IPS DF 6.9 (cell line): ENCODE measurements at regions not wholly inside any gene's neighbourhood (a gene's known extent, or its start where the extent isn't known, plus 50 kb on each side); places are given as distances from the start of the nearest gene placed in this dataset.

Experiments
- DNase-seq: peaks from one replicate; pipeline ENCODE4 v3.0.0-alpha.2; 2013; ENCODE audit warnings: low read depth, low spot score
- H3K27ac ChIP-seq: one replicate; pipeline ENCODE4 v1.5.1; 2013; ENCODE audit warnings: low read length, control low read depth
- H3K27me3 ChIP-seq: 2 replicates; pipeline ENCODE4 v1.6.1; 2013; ENCODE audit warnings: mild to moderate bottlenecking, low read length; ENCODE audit not compliant: control insufficient read depth, insufficient read depth
- H3K36me3 ChIP-seq: 2 replicates; pipeline ENCODE4 v1.6.1; 2013; ENCODE audit warnings: low read length; ENCODE audit not compliant: control insufficient read depth, insufficient read depth
- H3K4me1 ChIP-seq: 2 replicates; pipeline ENCODE4 v1.6.1; 2013; ENCODE audit warnings: low read length; ENCODE audit not compliant: control insufficient read depth, insufficient read depth
- H3K4me3 ChIP-seq: 2 replicates; pipeline ENCODE4 v1.5.1; 2013; ENCODE audit warnings: mild to moderate bottlenecking, low read length
- H3K9me3 ChIP-seq: 2 replicates; pipeline ENCODE4 v1.6.1; 2013; ENCODE audit warnings: low read length, inconsistent platforms; ENCODE audit not compliant: control insufficient read depth, insufficient read depth
- WGBS: extraction: QIAGEN DNeasy Blood & Tissue Kit; methylation state at CpG from one replicate; pipeline ENCODE4 v1.1.7; 2013; ENCODE audit warnings: mixed read lengths, missing lambda C conversion rate; ENCODE audit not compliant: insufficient read length, insufficient coverage; 5-methylcytosine and 5-hydroxymethylcytosine counted together

DNA sequence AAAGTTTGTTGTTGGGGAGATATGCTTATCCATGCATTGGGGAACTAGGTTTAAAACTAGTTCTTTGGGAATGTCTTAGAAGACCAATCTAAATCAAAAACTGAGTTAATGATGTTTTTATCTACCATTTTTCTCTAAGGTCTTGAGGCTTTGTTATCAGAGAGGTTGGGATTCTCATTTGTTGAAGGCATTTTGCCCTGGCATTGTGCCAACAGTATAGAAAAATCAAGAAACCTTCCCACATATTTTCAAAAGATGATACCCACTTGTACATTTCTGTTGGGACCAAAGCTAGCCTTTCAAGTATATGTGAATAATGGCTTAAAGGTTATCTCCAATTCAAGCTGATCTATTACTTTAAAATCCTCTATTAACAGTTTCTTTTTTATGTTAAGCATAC is 419.8 kb upstream of the KIF2A start:
- Histone ChIP-seq H3K4me3 (no peak overlapping the region), H3K9me3 (no peaks in the 10 kb centered on the region), H3K4me1 (no peaks in the 10 kb centered on the region), H3K36me3 (no peaks in the 10 kb centered on the region), H3K27me3 (no peaks in the 10 kb centered on the region), H3K27ac (no peak overlapping the region)
- DNase-seq = no peak

DNA sequence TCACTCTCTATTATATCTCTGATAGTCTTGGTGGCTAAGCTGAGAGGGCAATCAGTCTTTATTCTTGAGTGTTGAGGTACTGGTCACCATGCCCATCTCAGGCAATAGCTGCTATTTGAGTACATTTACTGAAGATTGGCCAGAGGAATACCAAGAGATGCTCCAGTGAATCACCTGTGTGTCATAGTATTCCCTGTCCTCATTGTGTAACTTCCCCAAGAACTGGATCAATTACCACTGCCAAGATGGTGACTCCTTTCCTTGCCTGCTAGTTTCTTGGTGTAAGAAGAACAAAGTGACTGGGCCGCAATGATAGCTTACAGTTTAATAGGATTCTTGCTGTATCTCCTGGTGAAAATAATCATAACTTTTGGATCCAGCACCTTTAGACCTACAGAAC is 418.7 kb upstream of the KIF2A start:
- WGBS = no CpG with 5 or more reads among the region's 1 CpG
- no peak overlapping the region for H3K27ac ChIP-seq
- H3K27me3 ChIP-seq = no peaks in the 10 kb centered on the region
- H3K4me3 ChIP-seq = no peak overlapping the region
- no peaks in the 10 kb centered on the region for H3K36me3 ChIP-seq
- no peaks in the 10 kb centered on the region for H3K4me1 ChIP-seq
- no peak for DNase-seq
- H3K9me3 ChIP-seq = no peaks in the 10 kb centered on the region

DNA sequence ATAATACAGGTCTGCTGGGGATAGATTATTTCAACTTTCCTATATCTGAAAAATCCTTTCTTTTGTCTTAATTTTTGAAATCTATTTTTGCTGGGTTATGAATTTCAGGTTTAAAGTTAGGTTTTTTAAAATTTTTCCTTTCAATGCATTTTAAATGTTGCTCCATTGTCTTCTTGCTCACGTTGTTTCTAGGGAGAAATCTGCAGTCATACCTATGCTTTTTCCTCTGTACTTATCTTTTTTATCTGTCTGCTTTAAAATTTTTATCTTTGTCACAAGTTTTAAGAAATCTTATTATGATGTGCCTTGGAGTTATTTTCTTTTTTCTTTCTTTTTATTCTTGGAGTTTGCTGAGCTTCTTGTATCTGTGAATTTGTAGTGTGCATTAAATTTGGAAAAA is 412.0 kb upstream of the KIF2A start:
- no peaks in the 10 kb centered on the region; the same call in 1 of the 2 replicates for H3K9me3 ChIP-seq
- H3K27ac ChIP-seq = no peak overlapping the region
- no peaks in the 10 kb centered on the region for H3K27me3 ChIP-seq
- no peaks in the 10 kb centered on the region for H3K4me1 ChIP-seq
- no peak for DNase-seq
- no CpG with 5 or more reads among the region's 1 CpG for WGBS
- H3K4me3 ChIP-seq = no peak overlapping the region
- no peaks in the 10 kb centered on the region for H3K36me3 ChIP-seq

DNA sequence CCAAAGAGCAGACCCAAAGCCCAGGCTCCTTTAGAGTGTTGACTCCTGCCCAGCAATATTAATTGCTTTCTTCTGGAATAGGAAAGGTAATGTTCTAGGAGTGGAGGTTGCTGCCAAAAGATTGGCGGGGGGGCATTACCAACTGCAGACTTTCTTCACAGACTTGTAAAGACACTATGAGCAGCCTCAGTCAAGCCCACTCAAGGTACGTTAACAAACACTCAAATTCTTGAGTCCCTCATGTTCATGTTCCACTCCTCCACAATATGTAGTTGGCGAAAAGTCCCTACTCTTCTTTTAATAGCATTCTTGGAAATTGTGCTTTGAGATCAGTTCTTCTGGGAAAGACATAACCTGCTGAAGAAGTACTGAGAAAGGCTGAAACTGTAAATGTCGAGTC is 409.2 kb upstream of the KIF2A start:
- H3K27ac ChIP-seq = no peak overlapping the region
- WGBS = no CpG with 5 or more reads among the region's 4 CpGs
- H3K4me3 ChIP-seq = no peak overlapping the region
- no peaks in the 10 kb centered on the region; the same call in 1 of the 2 replicates for H3K9me3 ChIP-seq
- no peaks in the 10 kb centered on the region for H3K4me1 ChIP-seq
- H3K27me3 ChIP-seq = no peaks in the 10 kb centered on the region
- no peaks in the 10 kb centered on the region for H3K36me3 ChIP-seq
- no peak for DNase-seq

DNA sequence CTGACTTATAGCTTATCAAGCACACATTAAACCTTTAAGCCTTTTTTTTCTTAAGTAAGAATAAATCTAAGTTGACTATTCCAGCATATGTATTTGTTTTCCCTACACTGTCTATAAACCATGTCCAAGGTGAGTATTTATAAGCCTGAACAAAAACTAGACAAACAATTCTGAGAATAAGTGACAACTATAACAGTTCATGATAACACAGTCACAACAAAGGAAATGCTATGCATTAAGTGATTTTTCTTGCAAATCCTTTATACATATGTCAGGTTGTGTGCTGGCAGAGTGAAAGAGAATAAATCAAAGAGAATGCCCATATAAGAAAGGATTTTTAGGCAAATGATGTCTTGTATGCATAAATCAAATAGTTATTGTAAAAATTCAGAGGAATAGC is 408.8 kb upstream of the KIF2A start:
- no peaks in the 10 kb centered on the region for H3K36me3 ChIP-seq
- no peak for DNase-seq
- H3K4me1 ChIP-seq = no peaks in the 10 kb centered on the region
- H3K4me3 ChIP-seq = no peak overlapping the region
- no peaks in the 10 kb centered on the region; the same call in 1 of the 2 replicates for H3K9me3 ChIP-seq
- H3K27me3 ChIP-seq = no peaks in the 10 kb centered on the region
- no peak overlapping the region for H3K27ac ChIP-seq

DNA sequence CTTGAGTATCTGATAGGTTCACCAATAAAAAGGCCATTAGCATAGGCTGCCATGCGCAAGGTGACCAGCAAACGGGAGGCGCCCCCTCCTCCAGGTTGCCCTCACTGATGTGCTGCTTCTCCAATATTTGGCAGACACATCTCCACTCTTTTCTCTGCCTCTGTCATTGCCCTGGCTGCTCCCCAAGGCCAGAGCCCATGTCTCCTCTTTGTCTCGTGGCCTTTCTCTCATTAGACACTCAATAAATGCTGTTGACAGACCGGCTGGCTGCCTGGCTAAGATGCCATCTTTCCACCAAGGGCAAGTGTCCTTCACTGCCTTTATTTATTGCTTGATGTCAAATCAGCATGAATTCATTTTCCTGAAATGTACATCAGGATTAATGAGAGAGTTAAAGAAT is 404.0 kb upstream of the KIF2A start:
- H3K27ac ChIP-seq = no peak overlapping the region
- WGBS = no CpG with 5 or more reads among the region's 5 CpGs
- DNase-seq = no peak
- H3K9me3 ChIP-seq = no peaks in the 10 kb centered on the region
- no peak overlapping the region for H3K4me3 ChIP-seq
- no peaks in the 10 kb centered on the region for H3K36me3 ChIP-seq
- H3K4me1 ChIP-seq = no peaks in the 10 kb centered on the region
- no peaks in the 10 kb centered on the region for H3K27me3 ChIP-seq

DNA sequence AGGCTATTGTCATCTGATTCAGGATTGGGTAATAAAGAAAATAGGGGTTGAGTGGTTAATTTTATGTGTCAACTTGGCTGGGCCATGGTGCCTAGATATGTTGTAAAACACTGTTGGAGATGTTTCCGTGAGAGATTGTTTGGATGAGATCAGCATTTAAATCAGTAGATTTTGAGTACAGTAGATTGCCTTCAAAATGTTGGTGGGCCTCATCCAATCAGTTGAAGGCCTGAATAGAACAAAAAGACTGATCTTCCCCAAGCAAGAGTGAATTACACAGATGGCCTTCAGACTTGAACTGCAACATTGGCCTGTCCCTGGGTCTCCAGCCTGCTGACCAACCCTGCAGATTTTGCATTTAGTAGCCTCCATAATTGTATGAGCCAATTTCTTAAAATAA is 401.3 kb upstream of the KIF2A start:
- no peak overlapping the region for H3K27ac ChIP-seq

DNA sequence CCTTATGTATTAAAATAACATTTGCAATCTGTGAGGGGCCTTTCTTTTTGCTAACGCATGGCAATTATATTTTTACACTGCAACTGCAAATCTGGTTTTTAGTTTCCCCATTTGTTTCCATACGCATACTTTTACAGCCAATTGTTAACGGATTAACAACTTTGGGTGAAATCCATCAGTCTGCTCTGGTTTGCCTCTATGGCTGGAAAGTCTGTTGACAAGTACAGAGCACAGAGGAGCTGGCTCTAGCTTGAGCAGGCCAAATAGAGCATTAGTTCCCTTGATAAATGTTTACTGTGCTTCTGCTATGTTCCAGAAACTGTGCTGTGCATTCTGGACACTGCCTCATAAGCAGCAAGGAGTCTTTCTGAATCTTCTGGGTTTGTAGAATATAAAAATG is 400.4 kb upstream of the KIF2A start:
- H3K36me3 ChIP-seq = no peaks in the 10 kb centered on the region
- no peaks in the 10 kb centered on the region for H3K9me3 ChIP-seq
- no peak overlapping the region for H3K4me3 ChIP-seq
- H3K4me1 ChIP-seq = no peaks in the 10 kb centered on the region
- no peak overlapping the region for H3K27ac ChIP-seq
- no CpG with 5 or more reads among the region's 3 CpGs for WGBS
- H3K27me3 ChIP-seq = no peaks in the 10 kb centered on the region
- no peak for DNase-seq

More for the DNA sequence above, 401.3 kb upstream of the KIF2A start:
- no peak for DNase-seq
- WGBS = no CpG with 5 or more reads among the region's 1 CpG
- H3K4me3 ChIP-seq = no peak overlapping the region
- no peaks in the 10 kb centered on the region for H3K4me1 ChIP-seq
- H3K9me3 ChIP-seq = no peaks in the 10 kb centered on the region
- H3K36me3 ChIP-seq = no peaks in the 10 kb centered on the region
- H3K27me3 ChIP-seq = no peaks in the 10 kb centered on the region

DNA sequence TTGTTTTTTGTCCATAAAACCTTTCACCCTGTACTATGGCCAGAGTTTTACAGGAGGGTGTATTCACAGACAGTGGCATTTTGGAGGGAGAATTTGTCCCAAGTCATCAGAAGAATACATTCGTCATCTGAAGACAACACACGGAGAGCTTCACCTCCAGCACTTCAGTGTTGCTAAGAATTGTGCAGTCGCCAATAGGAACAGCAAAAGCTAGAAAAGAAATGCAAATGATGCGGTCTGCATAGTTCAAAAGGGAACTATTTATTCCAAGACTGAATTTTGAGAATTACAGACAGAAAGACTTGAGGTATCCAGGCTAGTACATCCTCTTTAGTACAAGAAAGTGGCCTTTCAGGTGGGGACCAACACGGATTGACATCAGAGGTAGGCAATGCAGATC is 399.2 kb upstream of the KIF2A start:
- no peak overlapping the region for H3K4me3 ChIP-seq
- DNase-seq = no peak
- no peaks in the 10 kb centered on the region for H3K4me1 ChIP-seq

DNA sequence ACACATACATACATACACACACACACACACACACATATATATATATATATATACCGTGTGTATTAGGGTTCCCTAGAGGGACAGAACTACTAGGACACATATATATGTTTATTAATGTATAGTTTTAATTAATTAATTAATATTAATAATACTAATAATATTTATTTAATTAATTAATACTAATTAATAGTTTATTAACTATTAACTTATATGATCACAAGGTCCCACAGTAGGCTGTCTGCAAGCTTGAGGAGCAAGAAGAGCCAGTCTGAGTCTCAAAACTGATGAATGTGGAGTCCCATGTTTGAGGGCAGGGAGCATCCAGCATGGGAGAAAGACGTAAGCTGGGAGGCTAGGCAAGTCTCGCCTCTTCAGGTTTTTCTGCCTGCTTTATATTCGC is 398.0 kb upstream of the KIF2A start:
- no peak for DNase-seq
- Histone ChIP-seq H3K9me3 (no peaks in the 10 kb centered on the region), H3K36me3 (no peaks in the 10 kb centered on the region), H3K4me3 (no peak overlapping the region), H3K27ac (no peak overlapping the region), H3K27me3 (no peaks in the 10 kb centered on the region), H3K4me1 (no peaks in the 10 kb centered on the region)
- WGBS = no CpG with 5 or more reads among the region's 4 CpGs

More for the DNA sequence above, 399.2 kb upstream of the KIF2A start:
- Histone ChIP-seq H3K36me3 (no peaks in the 10 kb centered on the region), H3K9me3 (no peaks in the 10 kb centered on the region), H3K27ac (no peak overlapping the region), H3K27me3 (no peaks in the 10 kb centered on the region)
- no CpG with 5 or more reads among the region's 5 CpGs for WGBS

DNA sequence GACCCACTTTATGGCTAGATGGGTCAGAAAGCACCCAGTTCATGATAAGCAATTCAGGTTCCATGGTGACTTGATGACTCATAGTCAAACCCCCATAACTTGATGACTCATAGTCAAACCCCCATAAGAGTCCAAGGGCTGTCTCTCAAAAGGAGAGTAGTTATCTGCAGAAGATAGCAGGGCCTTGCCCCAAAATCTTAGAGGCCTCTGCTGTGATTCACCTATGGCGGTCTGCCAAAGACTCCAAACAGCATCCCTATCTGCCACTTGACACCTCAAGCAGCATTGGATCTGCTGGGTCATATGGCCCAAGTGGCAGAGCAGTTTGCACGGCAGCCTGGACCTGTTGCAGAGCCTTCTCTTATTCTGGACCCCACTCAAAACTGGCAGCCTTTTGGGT is 395.2 kb upstream of the KIF2A start:
- Histone ChIP-seq H3K27me3 (no peaks in the 10 kb centered on the region), H3K36me3 (no peaks in the 10 kb centered on the region), H3K9me3 (no peaks in the 10 kb centered on the region), H3K4me3 (no peak overlapping the region), H3K27ac (no peak overlapping the region), H3K4me1 (no peaks in the 10 kb centered on the region)
- WGBS = no CpG with 5 or more reads among the region's 2 CpGs
- DNase-seq = no peak
